ENCODE measurements at regions not wholly inside any gene's neighbourhood (a gene's known extent, or its start where the extent isn't known, plus 50 kb on each side); places are given as distances from the start of the nearest gene placed in this dataset.

DNA sequence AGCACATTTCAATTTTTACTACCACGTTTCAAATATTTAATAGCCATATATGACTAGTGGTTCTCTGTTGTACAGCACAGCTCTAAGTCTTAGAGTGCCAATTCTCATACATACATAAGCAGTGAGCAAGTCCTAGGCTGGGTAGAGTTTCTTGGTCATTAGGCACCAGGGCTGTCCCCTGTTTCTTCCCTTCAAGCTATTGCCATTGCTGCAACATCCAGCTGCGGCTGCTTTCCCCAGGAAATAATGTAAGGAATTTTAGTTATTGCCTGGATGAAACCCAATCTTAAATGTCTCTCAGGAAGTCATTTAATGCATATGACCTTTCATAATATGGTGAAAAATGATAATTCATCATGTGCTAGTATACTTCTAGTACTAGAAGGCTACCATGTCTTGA lies 74.1 kb upstream of the PPP3CA start:
- TF ChIP-seq EZH2 (IDR thresholded peaks at IDR 0.05; ENCODE audit: borderline replicate concordance, low read depth, low read length, severe bottlenecking) (no peak), CTCF (IDR thresholded peaks at IDR 0.05; ENCODE audit: borderline replicate concordance, extremely low read depth, low read length, poor library complexity, severe bottlenecking) (no peak)
